ENCODE measurements at regions not wholly inside any gene's neighbourhood (a gene's known extent, or its start where the extent isn't known, plus 50 kb on each side); places are given as distances from the start of the nearest gene placed in this dataset.
"Not testable (repeated sequence)": the region's sequence is repeated elsewhere in the genome, so short reads cannot be mapped to it uniquely, and the experiment has no call there.

GRCh38 chr4:33086331-33086925, 2366.3 kb downstream of the PCDH7 start:
- intact Hi-C loops (cut with DNase I) = no loop called here
- DNase-seq (ENCODE audit: low spot score) = no peak

- DNase-seq (ENCODE audit: low spot score) = no peak
- intact Hi-C loops (cut with DNase I) = no loop called here
These were observed 2368.5 kb downstream of the PCDH7 start for GRCh38 chr4:33088713-33089112.

GRCh38 chr4:33090910-33091309, 2370.7 kb downstream of the PCDH7 start:
- intact Hi-C loops (cut with DNase I) = no loop called here
- DNase-seq (ENCODE audit: low spot score) = no peak

GRCh38 chr4:33091961-33092360, 2371.8 kb downstream of the PCDH7 start:
- no peak for DNase-seq (ENCODE audit: low spot score)
- intact Hi-C loops (cut with DNase I) = no loop called here

- DNase-seq (ENCODE audit: low spot score) = no peak
- intact Hi-C loops (cut with DNase I) = no loop called here
These were observed 2384.1 kb downstream of the PCDH7 start for GRCh38 chr4:33104273-33104672.

GRCh38 chr4:33107814-33108213, 2387.6 kb downstream of the PCDH7 start:
- intact Hi-C loops (cut with DNase I) = no loop called here
- no peak for DNase-seq (ENCODE audit: low spot score)

- intact Hi-C loops (cut with DNase I) = no loop called here
- DNase-seq (ENCODE audit: low spot score) = no peak
These were observed 2390.9 kb downstream of the PCDH7 start for GRCh38 chr4:33111117-33111516.

GRCh38 chr4:33116871-33117270, 2396.7 kb downstream of the PCDH7 start:
- DNase-seq (ENCODE audit: low spot score) = no peak
- intact Hi-C loops (cut with DNase I) = no loop called here

- DNase-seq (ENCODE audit: low spot score) = no peak
- intact Hi-C loops (cut with DNase I) = no loop called here
These were observed 2405.8 kb downstream of the PCDH7 start for GRCh38 chr4:33126002-33126401.

GRCh38 chr4:33130662-33131061, 2410.5 kb downstream of the PCDH7 start:
- intact Hi-C loops (cut with DNase I); DNase-seq (ENCODE audit: low spot score): not testable (repeated sequence)

GRCh38 chr4:33133723-33134122, 2413.6 kb downstream of the PCDH7 start:
- intact Hi-C loops (cut with DNase I) = no loop called here
- DNase-seq (ENCODE audit: low spot score) = no peak

- intact Hi-C loops (cut with DNase I) = no loop called here
These were observed 2414.2 kb downstream of the PCDH7 start for GRCh38 chr4:33134366-33134765.

GRCh38 chr4:33149658-33150524, 2429.7 kb downstream of the PCDH7 start:
- no peak for DNase-seq (ENCODE audit: low spot score)
- intact Hi-C loops (cut with DNase I) = no loop called here

More at GRCh38 chr4:33134366-33134765, 2414.2 kb downstream of the PCDH7 start:
- no peak for DNase-seq (ENCODE audit: low spot score)

GRCh38 chr4:33150525-33150910, 2430.3 kb downstream of the PCDH7 start:
- intact Hi-C loops (cut with DNase I) = no loop called here

GRCh38 chr4:33160126-33160525, 2440.0 kb downstream of the PCDH7 start:
- intact Hi-C loops (cut with DNase I) = no loop called here
- DNase-seq (ENCODE audit: low spot score) = no peak

More at GRCh38 chr4:33150525-33150910, 2430.3 kb downstream of the PCDH7 start:
- no peak for DNase-seq (ENCODE audit: low spot score)

- intact Hi-C loops (cut with DNase I) = no loop called here
- no peak for DNase-seq (ENCODE audit: low spot score)
These were observed 2441.0 kb downstream of the PCDH7 start for GRCh38 chr4:33161202-33161601.

GRCh38 chr4:33162122-33162521, 2442.0 kb downstream of the PCDH7 start:
- intact Hi-C loops (cut with DNase I) = no loop called here
- DNase-seq (ENCODE audit: low spot score) = no peak

- no peak for DNase-seq (ENCODE audit: low spot score)
- intact Hi-C loops (cut with DNase I) = loop anchor here in 1 of 2 donors (5.0 kb wide), 1 partner anchor 960 kb away; no protein-coding TSS in a partner anchor
These were observed 2451.8 kb downstream of the PCDH7 start for GRCh38 chr4:33171873-33172525.

- DNase-seq (ENCODE audit: low spot score) = no peak
- intact Hi-C loops (cut with DNase I) = no loop called here
These were observed 2456.4 kb downstream of the PCDH7 start for GRCh38 chr4:33176566-33176965.

GRCh38 chr4:33184657-33185290, 2464.6 kb downstream of the PCDH7 start:
- intact Hi-C loops (cut with DNase I) = no loop called here
- no peak for DNase-seq (ENCODE audit: low spot score)
